Right lobe of liver (tissue), 6 donors: ENCODE measurements at regions not wholly inside any gene's neighbourhood (a gene's known extent, or its start where the extent isn't known, plus 50 kb on each side); places are given as distances from the start of the nearest gene placed in this dataset.

Source experiments
- ATAC-seq, 4 donors: fragments of 200-7000 bp; cut with Tn5 transposase; one replicate each; pipeline ENCODE4 v1.9.1; 2020; ENCODE audit warnings: mild to moderate bottlenecking in 4 of 4, moderate library complexity in 4 of 4
- DNase-seq, 3 donors: peaks; one replicate each; pipeline ENCODE4 v3.0.0-alpha.2; 2020
- H3K27ac ChIP-seq, 3 donors: fragments of 200-600 bp; one replicate each; pipeline ENCODE4 v1.8.0; 2022
- H3K27me3 ChIP-seq, 2 donors: fragments of 200-600 bp; one replicate each; pipeline ENCODE4 v1.8.0; 2022
- H3K36me3 ChIP-seq, 4 donors: fragments of 200-600 bp; sonication (generic) in 1 of 4; one replicate each; pipeline versions ENCODE4 v1.5.1 to v1.8.0; 2017 to 2022; ENCODE audit warnings: control low read depth in 1 of 4
- H3K4me1 ChIP-seq, 4 donors: fragments of 200-600 bp; sonication (generic) in 1 of 4; one replicate each; pipeline versions ENCODE4 v1.5.1 to v1.8.0; 2017 to 2022; ENCODE audit warnings: control low read depth in 1 of 4
- H3K4me3 ChIP-seq, 3 donors: fragments of 200-600 bp; one replicate each; pipeline ENCODE4 v1.8.0; 2022
- H3K9me3 ChIP-seq, 4 donors: fragments of 200-600 bp; sonication (generic) in 1 of 4; one replicate each; pipeline versions ENCODE4 v1.5.1 to v1.8.0; 2017 to 2022; ENCODE audit warnings: control low read depth in 1 of 4
- CTCF ChIP-seq, 4 donors: fragments of 200-600 bp in 3 of 4; fragments of 450-650 bp in 1 of 4; IDR thresholded peaks; one replicate each; pipeline versions ENCODE4 v1.5.1 to v1.8.0; 2016 to 2022; ENCODE audit warnings: antibody characterized with exemption in 4 of 4, mild to moderate bottlenecking in 2 of 4
- POLR2A ChIP-seq: fragments of 450-650 bp; IDR thresholded peaks from one replicate; pipeline ENCODE4 v1.6.1; 2017; ENCODE audit warnings: antibody characterized with exemption, mild to moderate bottlenecking
- WGBS: methylation state at CpG from one replicate; pipeline ENCODE4 v1.1.6; 2018; ENCODE audit warnings: low coverage, low lambda C conversion rate; ENCODE audit not compliant: insufficient coverage; ENCODE audit errors: missing lambda C conversion rate; 5-methylcytosine and 5-hydroxymethylcytosine counted together
- intact Hi-C, 2 donors: fragments of 100-400 bp; cut with DNase I; formaldehyde crosslinking; loops; one replicate each; pipeline versions ENCODE4 v1.11.2 to v1.14.1; 2022
- donor health status: DM: no; HTN: yes; CAD: no.
- donor health status: DM: no; HTN: no; CAD: no.
- donor health status: DM: no; HTN: no; CAD: no.
- donor health status: DM: no; HTN: yes; CAD: no.
- donor health status: DM: no; HTN: yes; CAD: no.

- H3K27ac ChIP-seq: no peak overlapping the region
- no peaks in the 10 kb centered on the region for H3K9me3 ChIP-seq
- 14% methylated on average over 2 of the region's 2 CpGs for WGBS
- no peak for DNase-seq
- intact Hi-C loops: no loop called here
- no peaks in the 10 kb centered on the region for H3K4me1 ChIP-seq
- TF ChIP-seq POLR2A (no peak), CTCF (IDR thresholded peaks at IDR 0.05) (no peak)
- H3K36me3 ChIP-seq: no peaks in the 10 kb centered on the region
- no peak overlapping the region for H3K4me3 ChIP-seq
- ATAC-seq: no peak
- H3K27me3 ChIP-seq: no peaks in the 10 kb centered on the region
These were observed 135.1 kb upstream of the FRY start for GRCh38 chr13:31896427-31896826.

- 16% methylated on average over 3 of the region's 9 CpGs for WGBS
- H3K27me3 ChIP-seq: no peaks in the 10 kb centered on the region
- DNase-seq (no peak), ATAC-seq (no peak)
- intact Hi-C loops: no loop called here
- no peaks in the 10 kb centered on the region for H3K36me3 ChIP-seq
- no peak overlapping the region for H3K4me3 ChIP-seq
- no peaks in the 10 kb centered on the region for H3K4me1 ChIP-seq
- H3K9me3 ChIP-seq: no peaks in the 10 kb centered on the region
- H3K27ac ChIP-seq: no peak overlapping the region
- no peak for TF ChIP-seq CTCF (IDR thresholded peaks at IDR 0.05)
These were observed 133.0 kb upstream of the FRY start for GRCh38 chr13:31898378-31899071.

- Histone ChIP-seq H3K9me3 (no peaks in the 10 kb centered on the region), H3K27me3 (no peaks in the 10 kb centered on the region), H3K4me3 (no peak overlapping the region), H3K4me1 (no peaks in the 10 kb centered on the region), H3K36me3 (no peaks in the 10 kb centered on the region), H3K27ac (no peak overlapping the region)
- DNase-seq: no peak
- intact Hi-C loops: no loop called here
- TF ChIP-seq CTCF (IDR thresholded peaks at IDR 0.05) (no peak), POLR2A (no peak)
- no peak for ATAC-seq
- WGBS: 80% methylated on average over 2 of the region's 2 CpGs
These were observed 129.6 kb upstream of the FRY start for GRCh38 chr13:31901985-31902384.

- no peak for TF ChIP-seq CTCF (IDR thresholded peaks at IDR 0.05)
- no peak for TF ChIP-seq POLR2A
- H3K4me1 ChIP-seq: no peaks in the 10 kb centered on the region
- ATAC-seq (peak in 1 of 4 donors; percentile 26), DNase-seq (no peak)
- H3K4me3 ChIP-seq: no peak overlapping the region
- H3K27me3 ChIP-seq: no peaks in the 10 kb centered on the region
- no peaks in the 10 kb centered on the region for H3K9me3 ChIP-seq
- 78% methylated on average over 7 of the region's 7 CpGs for WGBS
- no peaks in the 10 kb centered on the region for H3K36me3 ChIP-seq
- no peak overlapping the region for H3K27ac ChIP-seq
- intact Hi-C loops: no loop called here
These were observed 128.3 kb upstream of the FRY start for GRCh38 chr13:31903111-31903815.
